ENCODE measurements at regions not wholly inside any gene's neighbourhood (a gene's known extent, or its start where the extent isn't known, plus 50 kb on each side); places are given as distances from the start of the nearest gene placed in this dataset.

GRCh38 chr12:61044766-61045165, 1215.4 kb upstream of the USP15 start:
- DNase-seq, result no peak
- Mint-ChIP-seq H3K9me3 (ENCODE audit: low read depth, unreplicated experiment) (peaks cover 2% of the 10 kb centered on the region), H3K27me3 (ENCODE audit: unreplicated experiment) (no peaks in the 10 kb centered on the region), H3K4me1 (ENCODE audit: low read depth, unreplicated experiment) (no peaks in the 10 kb centered on the region), H3K27ac (ENCODE audit: unreplicated experiment) (no peak overlapping the region), H3K4me3 (ENCODE audit: low read depth, unreplicated experiment) (no peak overlapping the region), H3K36me3 (ENCODE audit: insufficient read depth, unreplicated experiment) (no peaks in the 10 kb centered on the region)
- intact Hi-C loops (cut with micrococcal nuclease; ENCODE audit: unreplicated experiment), result no loop called here
- TF ChIP-seq, protein P1, sequence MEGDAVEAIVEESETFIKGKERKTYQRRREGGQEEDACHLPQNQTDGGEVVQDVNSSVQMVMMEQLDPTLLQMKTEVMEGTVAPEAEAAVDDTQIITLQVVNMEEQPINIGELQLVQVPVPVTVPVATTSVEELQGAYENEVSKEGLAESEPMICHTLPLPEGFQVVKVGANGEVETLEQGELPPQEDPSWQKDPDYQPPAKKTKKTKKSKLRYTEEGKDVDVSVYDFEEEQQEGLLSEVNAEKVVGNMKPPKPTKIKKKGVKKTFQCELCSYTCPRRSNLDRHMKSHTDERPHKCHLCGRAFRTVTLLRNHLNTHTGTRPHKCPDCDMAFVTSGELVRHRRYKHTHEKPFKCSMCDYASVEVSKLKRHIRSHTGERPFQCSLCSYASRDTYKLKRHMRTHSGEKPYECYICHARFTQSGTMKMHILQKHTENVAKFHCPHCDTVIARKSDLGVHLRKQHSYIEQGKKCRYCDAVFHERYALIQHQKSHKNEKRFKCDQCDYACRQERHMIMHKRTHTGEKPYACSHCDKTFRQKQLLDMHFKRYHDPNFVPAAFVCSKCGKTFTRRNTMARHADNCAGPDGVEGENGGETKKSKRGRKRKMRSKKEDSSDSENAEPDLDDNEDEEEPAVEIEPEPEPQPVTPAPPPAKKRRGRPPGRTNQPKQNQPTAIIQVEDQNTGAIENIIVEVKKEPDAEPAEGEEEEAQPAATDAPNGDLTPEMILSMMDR (IDR thresholded peaks at IDR 0.05; ENCODE audit: unreplicated experiment), result no peak
- BruUV-seq (replicated peaks), result no TSS peak
- CTCF ChIA-PET, result no interaction called here

DNA sequence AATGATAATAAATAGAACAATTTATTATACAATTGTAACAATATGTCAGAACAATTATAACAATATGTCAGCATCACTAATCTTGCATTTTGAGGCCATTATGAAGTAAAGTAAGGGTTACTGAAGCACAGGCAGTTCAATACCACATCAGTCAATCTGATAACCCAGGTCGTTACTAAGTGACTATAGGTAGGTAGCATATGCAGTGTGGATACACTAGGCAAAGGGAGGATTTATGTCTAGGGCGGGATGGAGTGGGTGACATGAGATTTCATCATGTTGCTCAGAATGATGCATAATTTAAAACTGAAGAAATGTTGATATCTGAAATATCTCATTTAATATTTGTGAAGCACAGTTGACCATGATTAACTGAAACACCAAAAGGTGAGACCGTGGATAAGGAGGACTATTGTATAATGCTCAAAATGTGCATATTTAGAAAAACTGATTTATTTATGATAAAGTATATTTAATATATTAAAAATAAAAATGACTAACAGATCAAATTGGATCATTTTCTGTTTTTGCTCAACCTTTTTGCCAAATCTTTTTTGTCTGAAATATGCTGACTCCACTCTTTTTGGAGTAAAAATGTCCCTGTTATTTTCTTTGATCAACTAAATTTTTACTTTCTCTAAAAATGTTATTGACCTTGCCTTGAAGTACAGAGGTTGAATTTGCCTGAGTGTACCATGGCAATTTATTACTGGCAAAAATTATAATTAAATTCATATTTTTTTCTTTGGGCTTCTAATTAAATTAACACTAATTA, 1189.4 kb upstream of the USP15 start:
- Mint-ChIP-seq H3K27me3 (ENCODE audit: unreplicated experiment) (no peaks in the 10 kb centered on the region), H3K9me3 (ENCODE audit: low read depth, unreplicated experiment) (no peaks in the 10 kb centered on the region), H3K27ac (ENCODE audit: unreplicated experiment) (no peak overlapping the region), H3K4me1 (ENCODE audit: low read depth, unreplicated experiment) (no peaks in the 10 kb centered on the region), H3K36me3 (ENCODE audit: insufficient read depth, unreplicated experiment) (no peaks in the 10 kb centered on the region), H3K4me3 (ENCODE audit: low read depth, unreplicated experiment) (no peak overlapping the region)
- TF ChIP-seq, protein P1 (IDR thresholded peaks at IDR 0.05; ENCODE audit: unreplicated experiment), result no peak
- intact Hi-C loops (cut with micrococcal nuclease; ENCODE audit: unreplicated experiment), result no loop called here
- DNase-seq, result no peak
- CTCF ChIA-PET, result no interaction called here
- BruUV-seq (replicated peaks), result no TSS peak

DNA sequence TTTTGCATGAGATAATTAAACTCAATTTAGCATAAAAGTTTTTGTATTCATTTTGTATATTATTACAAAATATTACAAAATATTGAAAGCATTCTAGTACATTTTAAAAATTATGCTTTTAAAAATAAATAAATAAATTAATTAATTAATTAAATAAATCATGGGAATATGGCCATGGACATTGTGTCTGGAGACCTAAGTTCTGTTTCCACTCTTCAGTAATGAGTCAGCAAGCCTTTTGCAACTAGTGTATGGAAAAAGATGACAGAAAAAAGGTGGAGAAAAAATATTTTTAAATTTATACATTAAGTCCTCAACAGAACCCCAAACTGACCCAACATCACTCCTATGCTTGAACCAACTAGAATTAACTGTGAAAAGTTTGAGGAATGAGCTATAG, 1187.5 kb upstream of the USP15 start:
- BruUV-seq (replicated peaks), result no TSS peak
- CTCF ChIA-PET, result no interaction called here
- TF ChIP-seq, protein P1 (IDR thresholded peaks at IDR 0.05; ENCODE audit: unreplicated experiment), result no peak
- Mint-ChIP-seq H3K4me3 (ENCODE audit: low read depth, unreplicated experiment) (no peak overlapping the region), H3K36me3 (ENCODE audit: insufficient read depth, unreplicated experiment) (no peaks in the 10 kb centered on the region), H3K27ac (ENCODE audit: unreplicated experiment) (no peak overlapping the region), H3K27me3 (ENCODE audit: unreplicated experiment) (no peaks in the 10 kb centered on the region), H3K9me3 (ENCODE audit: low read depth, unreplicated experiment) (peaks cover 4% of the 10 kb centered on the region), H3K4me1 (ENCODE audit: low read depth, unreplicated experiment) (no peaks in the 10 kb centered on the region)
- intact Hi-C loops (cut with micrococcal nuclease; ENCODE audit: unreplicated experiment), result no loop called here
- DNase-seq, result no peak

- no peak for DNase-seq
- no peak overlapping the region for H3K4me3 Mint-ChIP-seq (ENCODE audit: low read depth, unreplicated experiment)
- CTCF ChIA-PET, result no interaction called here
- no peaks in the 10 kb centered on the region for H3K4me1 Mint-ChIP-seq (ENCODE audit: low read depth, unreplicated experiment)
- H3K27me3 Mint-ChIP-seq (ENCODE audit: unreplicated experiment), result no peaks in the 10 kb centered on the region
- intact Hi-C loops (cut with micrococcal nuclease; ENCODE audit: unreplicated experiment), result no loop called here
- H3K27ac Mint-ChIP-seq (ENCODE audit: unreplicated experiment), result no peak overlapping the region
- H3K9me3 Mint-ChIP-seq (ENCODE audit: low read depth, unreplicated experiment), result no peaks in the 10 kb centered on the region
- H3K36me3 Mint-ChIP-seq (ENCODE audit: insufficient read depth, unreplicated experiment), result no peaks in the 10 kb centered on the region
- BruUV-seq (replicated peaks), result no TSS peak
- TF ChIP-seq, protein P1 (IDR thresholded peaks at IDR 0.05; ENCODE audit: unreplicated experiment), result no peak
These were observed 1165.1 kb upstream of the USP15 start for GRCh38 chr12:61095111-61095510.

Data from Calu3 (cell line).